ENCODE measurements at regions not wholly inside any gene's neighbourhood (a gene's known extent, or its start where the extent isn't known, plus 50 kb on each side); places are given as distances from the start of the nearest gene placed in this dataset.

GRCh38 chr17:17398188-17398942, 78.4 kb upstream of the MED9 start:
- peak; percentile 86 for DNase-seq

- no peak for DNase-seq
These were observed 77.6 kb upstream of the MED9 start for GRCh38 chr17:17398943-17399926.

- no peak for DNase-seq
These were observed 76.7 kb upstream of the MED9 start for GRCh38 chr17:17400070-17400469.

- no peak for DNase-seq
These were observed 76.1 kb upstream of the MED9 start for GRCh38 chr17:17400566-17401184.

GRCh38 chr17:17401271-17401781, 75.5 kb upstream of the MED9 start:
- no peak for DNase-seq

DNA sequence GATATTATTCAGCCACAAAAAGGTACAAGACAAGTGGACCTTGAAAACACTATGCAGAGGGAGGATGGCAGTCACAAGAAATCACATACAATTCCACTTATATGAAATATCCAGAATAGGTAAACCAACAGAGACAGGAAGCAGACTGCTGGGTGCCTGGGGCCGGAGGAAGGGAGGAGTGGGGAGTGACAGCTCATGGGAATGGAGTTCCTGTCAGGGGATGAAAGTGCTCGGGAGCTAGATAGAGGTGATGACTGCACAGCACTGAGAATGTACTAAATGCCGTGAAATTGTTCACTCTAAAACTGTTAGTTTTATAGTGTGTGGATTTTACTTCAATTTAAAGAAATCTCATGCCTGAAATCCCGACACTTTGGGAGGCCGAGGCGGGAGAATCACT, 74.2 kb upstream of the MED9 start:
- no peak for DNase-seq

- DNase-seq = no peak
These were observed 73.7 kb upstream of the MED9 start for GRCh38 chr17:17403065-17403464.

- peak; percentile 91 for DNase-seq
These were observed 72.8 kb upstream of the MED9 start for GRCh38 chr17:17403899-17404576.

- DNase-seq = no peak
These were observed 71.1 kb upstream of the MED9 start for GRCh38 chr17:17405673-17406072.

GRCh38 chr17:17406225-17406624, 70.6 kb upstream of the MED9 start:
- DNase-seq = no peak

- DNase-seq = no peak
These were observed 68.5 kb upstream of the MED9 start for GRCh38 chr17:17408236-17408794.

DNA sequence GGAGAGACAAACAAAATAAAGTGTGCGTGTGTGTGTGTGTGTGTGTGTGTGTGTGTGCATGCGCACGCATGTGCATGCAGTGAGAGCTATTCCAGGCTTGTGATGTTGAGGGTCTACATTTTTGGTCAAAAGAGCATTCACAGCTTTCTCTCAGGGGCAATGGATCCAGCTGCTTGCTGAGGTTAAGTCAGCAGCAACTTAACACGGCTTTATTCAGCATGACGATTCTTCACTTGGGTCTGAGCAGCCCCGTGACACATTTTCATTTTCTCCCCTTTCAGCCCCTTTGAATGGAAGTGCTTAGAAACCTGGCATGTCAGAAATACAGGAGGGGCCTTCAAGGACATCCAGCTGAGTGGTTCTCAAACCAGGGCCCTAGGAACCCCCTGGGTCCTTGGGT, 66.4 kb upstream of the MED9 start:
- DNase-seq = no peak

DNA sequence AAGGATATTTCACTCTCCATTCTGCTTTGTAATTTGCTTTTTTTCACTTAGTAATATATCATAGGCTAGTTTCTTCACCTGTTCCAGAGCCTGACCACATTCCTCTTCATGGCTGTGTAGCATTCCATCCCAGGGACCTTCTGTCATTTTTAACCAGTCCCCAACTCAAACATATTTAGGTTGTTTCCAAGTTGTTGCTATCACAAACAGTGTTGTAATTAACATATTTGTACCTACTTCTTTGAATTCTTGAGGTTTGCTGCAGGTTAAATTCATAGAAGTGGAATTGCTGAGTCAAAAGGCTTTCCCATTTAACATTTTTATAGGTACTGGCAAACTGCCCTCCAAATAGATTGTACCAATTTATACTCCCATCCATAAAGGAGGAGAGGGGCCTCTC, 65.1 kb upstream of the MED9 start:
- no peak for DNase-seq

GRCh38 chr17:17412326-17412725, 64.5 kb upstream of the MED9 start:
- DNase-seq = no peak

- DNase-seq = no peak
These were observed 63.5 kb upstream of the MED9 start for GRCh38 chr17:17413215-17413792.

DNA sequence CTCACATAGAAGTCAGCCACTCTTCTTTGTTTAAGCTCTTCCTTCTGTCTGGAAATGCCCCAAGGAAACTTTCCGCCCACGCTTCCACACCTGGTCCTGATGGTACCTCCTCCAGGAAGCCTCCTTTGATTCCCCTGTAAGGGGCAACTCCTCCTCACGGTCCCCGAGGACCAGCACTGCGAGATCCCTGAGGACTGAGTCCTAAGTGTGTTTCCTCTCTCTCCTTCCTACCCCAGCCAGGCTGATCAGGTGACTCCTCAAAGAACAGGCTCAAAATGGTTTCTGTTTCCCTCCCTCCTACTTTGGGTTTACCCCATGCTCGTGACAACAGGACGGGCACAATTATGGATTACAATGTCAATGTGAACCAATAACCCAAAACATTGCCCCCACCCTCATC, 63.0 kb upstream of the MED9 start:
- no peak for DNase-seq

GRCh38 chr17:17414341-17414805, 62.4 kb upstream of the MED9 start:
- no peak for DNase-seq

- no peak for DNase-seq
These were observed 61.8 kb upstream of the MED9 start for GRCh38 chr17:17415006-17415405.

DNA sequence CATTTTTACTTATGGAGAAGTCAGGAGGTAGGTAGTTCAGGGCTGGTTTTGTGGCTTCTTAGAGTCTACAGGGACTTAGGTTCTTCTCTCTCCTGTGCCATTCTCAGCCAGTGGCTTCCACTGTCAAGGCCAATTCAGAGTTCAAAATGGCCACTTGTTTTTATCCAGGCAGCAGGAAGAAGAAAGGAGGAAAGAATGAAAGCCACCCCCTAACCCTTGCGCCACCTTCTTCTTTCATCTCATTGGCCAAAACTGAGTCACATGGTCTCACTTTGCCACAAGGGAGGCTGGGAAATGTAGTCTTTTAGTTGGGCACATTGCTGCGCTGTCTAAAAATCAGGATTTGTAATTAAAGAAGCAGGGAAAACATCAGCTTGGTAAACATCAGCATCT, 60.8 kb upstream of the MED9 start:
- no peak for DNase-seq

- no peak for DNase-seq
These were observed 60.1 kb upstream of the MED9 start for GRCh38 chr17:17416400-17417360.

- DNase-seq = no peak
These were observed 59.0 kb upstream of the MED9 start for GRCh38 chr17:17417718-17418181.
